GM23338 (cell line): ENCODE measurements at regions not wholly inside any gene's neighbourhood (a gene's known extent, or its start where the extent isn't known, plus 50 kb on each side); places are given as distances from the start of the nearest gene placed in this dataset.
A peak's percentile ranks its signal among the peaks of the same experiment; 100 is the strongest.

Experiments
- ATAC-seq: fragments of 200-7000 bp; cut with Tn5 transposase; 3 replicates; pipeline ENCODE4 v1.9.1; 2020
- DNase-seq: peaks from one replicate; pipeline ENCODE4 v3.0.0-alpha.2; 2015; ENCODE audit warnings: low spot score
- H2AFZ ChIP-seq: fragments of 200-600 bp; sonication (generic); 2 replicates; pipeline ENCODE4 v1.8.0; 2016; ENCODE audit warnings: antibody characterized with exemption, mild to moderate bottlenecking, moderate library complexity
- H3F3A ChIP-seq: fragments of 200-600 bp; sonication (generic); replicated peaks from 2 replicates; pipeline ENCODE4 v1.8.0; 2017; ENCODE audit warnings: antibody characterized with exemption, mixed run types, low read depth
- H3K27ac ChIP-seq: fragments of 200-600 bp; sonication (generic); 2 replicates; pipeline ENCODE4 v1.6.1; 2016; ENCODE audit warnings: low read depth
- H3K27me3 ChIP-seq: fragments of 200-600 bp; sonication (generic); 2 replicates; pipeline ENCODE4 v1.8.0; 2016; ENCODE audit warnings: mild to moderate bottlenecking, mixed run types, moderate library complexity; ENCODE audit not compliant: insufficient read depth
- H3K36me3 ChIP-seq: fragments of 200-600 bp; sonication (generic); 2 replicates; pipeline ENCODE4 v1.8.0; 2016; ENCODE audit warnings: mild to moderate bottlenecking; ENCODE audit not compliant: insufficient read depth
- H3K4me1 ChIP-seq: fragments of 200-600 bp; sonication (generic); 2 replicates; pipeline ENCODE4 v1.8.0; 2016; ENCODE audit warnings: mild to moderate bottlenecking, moderate library complexity; ENCODE audit not compliant: insufficient read depth
- H3K4me2 ChIP-seq: fragments of 200-600 bp; sonication (generic); 2 replicates; pipeline ENCODE4 v1.7.1; 2017; ENCODE audit warnings: mixed run types
- H3K4me3 ChIP-seq: fragments of 200-600 bp; sonication (generic); 2 replicates; pipeline ENCODE4 v1.6.1; 2016; ENCODE audit warnings: mixed run types
- H3K79me2 ChIP-seq: fragments of 200-600 bp; sonication (generic); replicated peaks from 2 replicates; pipeline ENCODE4 v1.8.0; 2017; ENCODE audit warnings: mild to moderate bottlenecking; ENCODE audit not compliant: insufficient read depth
- H3K9me2 ChIP-seq: fragments of 200-600 bp; sonication (generic); 2 replicates; pipeline ENCODE4 v1.8.0; 2017; ENCODE audit not compliant: insufficient read depth
- H4K20me1 ChIP-seq: fragments of 200-600 bp; sonication (generic); replicated peaks from 2 replicates; pipeline ENCODE4 v1.8.0; 2017; ENCODE audit warnings: mild to moderate bottlenecking; ENCODE audit not compliant: insufficient read depth
- H3K27ac Mint-ChIP-seq: 2 replicates; pipeline ENCODE4 v1.8.0; 2020; ENCODE audit warnings: inconsistent platforms, mild to moderate bottlenecking, moderate library complexity, mixed read lengths
- H3K27me3 Mint-ChIP-seq: 3 replicates; pipeline ENCODE4 v1.8.0; 2022; ENCODE audit warnings: low read depth, mild to moderate bottlenecking, moderate library complexity, mixed read lengths, inconsistent platforms; ENCODE audit not compliant: insufficient read depth, poor library complexity
- H3K36me3 Mint-ChIP-seq: 3 replicates; pipeline ENCODE4 v1.8.0; 2021; ENCODE audit warnings: low read depth, mild to moderate bottlenecking, inconsistent platforms, moderate library complexity, mixed read lengths
- H3K4me1 Mint-ChIP-seq: 3 replicates; pipeline ENCODE4 v1.8.0; 2020; ENCODE audit warnings: mild to moderate bottlenecking, inconsistent platforms, mixed read lengths
- H3K4me3 Mint-ChIP-seq: 3 replicates; pipeline ENCODE4 v1.8.0; 2021; ENCODE audit warnings: moderate library complexity, mild to moderate bottlenecking, inconsistent platforms, mixed read lengths
- H3K9me3 Mint-ChIP-seq: 3 replicates; pipeline ENCODE4 v1.8.0; 2020; ENCODE audit warnings: moderate library complexity, mild to moderate bottlenecking, inconsistent platforms, mixed read lengths
- CREB1 ChIP-seq: fragments of 250-450 bp; sonication (Bioruptor Pico); IDR thresholded peaks from 2 replicates; pipeline ENCODE4 v1.5.0; 2020; ENCODE audit warnings: low read depth, mild to moderate bottlenecking, moderate library complexity
- EZH2 ChIP-seq: fragments of 200-600 bp; sonication (generic); IDR thresholded peaks from one replicate; pipeline ENCODE4 v1.8.0; 2017; ENCODE audit warnings: antibody characterized with exemption, mild to moderate bottlenecking, low read depth; ENCODE audit not compliant: unreplicated experiment
- EZH2phosphoT487 ChIP-seq: fragments of 200-600 bp; sonication (generic); IDR thresholded peaks from one replicate; pipeline ENCODE4 v1.8.1; 2018; ENCODE audit warnings: antibody characterized with exemption; ENCODE audit not compliant: unreplicated experiment
- JUNB ChIP-seq: IDR thresholded peaks from one replicate; pipeline ENCODE4 v1.6.1; 2016; ENCODE audit warnings: antibody characterized with exemption; ENCODE audit not compliant: unreplicated experiment
- NANOG ChIP-seq: IDR thresholded peaks from 2 replicates; pipeline ENCODE4 v1.6.1; 2016; ENCODE audit warnings: antibody characterized with exemption, borderline replicate concordance
- POLR2AphosphoS5 ChIP-seq: IDR thresholded peaks from 2 replicates; pipeline ENCODE4 v1.6.1; 2016; ENCODE audit warnings: antibody characterized with exemption, low read depth
- STAT1 ChIP-seq: IDR thresholded peaks from one replicate; pipeline ENCODE4 v1.6.1; 2016; ENCODE audit warnings: antibody characterized with exemption; ENCODE audit not compliant: unreplicated experiment
- ZNF114 ChIP-seq: fragments of 250-450 bp; sonication (Bioruptor Pico); IDR thresholded peaks from 2 replicates; pipeline ENCODE4 v1.5.0; 2020; ENCODE audit warnings: mild to moderate bottlenecking, moderate library complexity
- ZNF331 ChIP-seq: fragments of 250-450 bp; sonication (Bioruptor Pico); IDR thresholded peaks from 2 replicates; pipeline ENCODE4 v1.5.0; 2020; ENCODE audit warnings: low read depth, mild to moderate bottlenecking, moderate library complexity
- TF ChIP-seq, protein P1 (sequence below): IDR thresholded peaks from one replicate; pipeline ENCODE4 v1.6.1; 2018; ENCODE audit warnings: antibody characterized with exemption; ENCODE audit not compliant: unreplicated experiment
- TF ChIP-seq, protein P2 (sequence below), 2 experiments: fragments of 200-600 bp in 1 of 2; sonication (generic) in 1 of 2; conservative IDR thresholded peaks; 2 replicates each; pipeline versions ENCODE4 v1.5.1 to v1.6.1; 2016 to 2017; ENCODE audit warnings: antibody characterized with exemption in 2 of 2, low read depth in 2 of 2, mild to moderate bottlenecking in 2 of 2, moderate library complexity in 1 of 2

DNA sequence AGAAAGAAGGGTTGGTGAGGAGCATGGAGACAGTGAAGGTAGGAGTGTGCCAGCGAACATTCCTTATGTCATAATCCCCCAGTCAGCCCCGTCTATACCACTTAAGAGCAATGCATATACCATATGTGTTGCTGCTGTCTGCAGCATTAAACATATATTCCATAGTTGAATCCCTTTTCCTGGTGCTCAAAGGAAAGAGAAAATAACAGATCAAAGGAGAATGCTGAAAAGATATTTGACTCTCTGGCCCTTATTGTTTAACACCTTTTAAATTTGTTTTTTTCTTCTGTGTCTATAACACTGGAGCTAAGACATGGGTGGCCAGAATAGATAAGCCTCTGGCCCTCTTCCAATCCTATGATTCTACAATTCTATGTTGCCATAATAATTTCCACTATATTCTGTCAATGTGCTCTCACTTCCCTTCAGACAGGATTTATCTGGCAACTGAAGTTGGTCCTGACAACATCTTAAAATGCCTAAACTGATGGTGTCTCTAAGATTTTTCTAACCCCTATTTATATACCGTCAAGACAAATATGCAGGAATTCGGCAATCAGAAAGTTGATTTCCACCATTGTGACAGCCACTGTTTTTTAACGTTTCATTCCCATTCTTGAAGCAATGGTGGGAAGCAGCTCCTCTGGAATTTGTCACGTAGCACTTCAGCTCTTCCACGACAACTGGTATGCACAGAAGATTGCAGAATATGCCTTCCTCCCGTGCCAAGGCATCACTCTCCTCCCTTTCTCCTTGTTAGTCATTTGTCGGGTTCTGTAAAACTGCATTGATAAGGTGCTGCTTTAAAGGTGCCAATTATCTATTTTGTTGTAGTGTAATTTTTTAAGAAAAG, 204.7 kb downstream of the BCAT1 start (continued):
- TF ChIP-seq, protein P1, sequence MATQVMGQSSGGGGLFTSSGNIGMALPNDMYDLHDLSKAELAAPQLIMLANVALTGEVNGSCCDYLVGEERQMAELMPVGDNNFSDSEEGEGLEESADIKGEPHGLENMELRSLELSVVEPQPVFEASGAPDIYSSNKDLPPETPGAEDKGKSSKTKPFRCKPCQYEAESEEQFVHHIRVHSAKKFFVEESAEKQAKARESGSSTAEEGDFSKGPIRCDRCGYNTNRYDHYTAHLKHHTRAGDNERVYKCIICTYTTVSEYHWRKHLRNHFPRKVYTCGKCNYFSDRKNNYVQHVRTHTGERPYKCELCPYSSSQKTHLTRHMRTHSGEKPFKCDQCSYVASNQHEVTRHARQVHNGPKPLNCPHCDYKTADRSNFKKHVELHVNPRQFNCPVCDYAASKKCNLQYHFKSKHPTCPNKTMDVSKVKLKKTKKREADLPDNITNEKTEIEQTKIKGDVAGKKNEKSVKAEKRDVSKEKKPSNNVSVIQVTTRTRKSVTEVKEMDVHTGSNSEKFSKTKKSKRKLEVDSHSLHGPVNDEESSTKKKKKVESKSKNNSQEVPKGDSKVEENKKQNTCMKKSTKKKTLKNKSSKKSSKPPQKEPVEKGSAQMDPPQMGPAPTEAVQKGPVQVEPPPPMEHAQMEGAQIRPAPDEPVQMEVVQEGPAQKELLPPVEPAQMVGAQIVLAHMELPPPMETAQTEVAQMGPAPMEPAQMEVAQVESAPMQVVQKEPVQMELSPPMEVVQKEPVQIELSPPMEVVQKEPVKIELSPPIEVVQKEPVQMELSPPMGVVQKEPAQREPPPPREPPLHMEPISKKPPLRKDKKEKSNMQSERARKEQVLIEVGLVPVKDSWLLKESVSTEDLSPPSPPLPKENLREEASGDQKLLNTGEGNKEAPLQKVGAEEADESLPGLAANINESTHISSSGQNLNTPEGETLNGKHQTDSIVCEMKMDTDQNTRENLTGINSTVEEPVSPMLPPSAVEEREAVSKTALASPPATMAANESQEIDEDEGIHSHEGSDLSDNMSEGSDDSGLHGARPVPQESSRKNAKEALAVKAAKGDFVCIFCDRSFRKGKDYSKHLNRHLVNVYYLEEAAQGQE = no peak
- no peak for TF ChIP-seq EZH2
- TF ChIP-seq, protein P2, sequence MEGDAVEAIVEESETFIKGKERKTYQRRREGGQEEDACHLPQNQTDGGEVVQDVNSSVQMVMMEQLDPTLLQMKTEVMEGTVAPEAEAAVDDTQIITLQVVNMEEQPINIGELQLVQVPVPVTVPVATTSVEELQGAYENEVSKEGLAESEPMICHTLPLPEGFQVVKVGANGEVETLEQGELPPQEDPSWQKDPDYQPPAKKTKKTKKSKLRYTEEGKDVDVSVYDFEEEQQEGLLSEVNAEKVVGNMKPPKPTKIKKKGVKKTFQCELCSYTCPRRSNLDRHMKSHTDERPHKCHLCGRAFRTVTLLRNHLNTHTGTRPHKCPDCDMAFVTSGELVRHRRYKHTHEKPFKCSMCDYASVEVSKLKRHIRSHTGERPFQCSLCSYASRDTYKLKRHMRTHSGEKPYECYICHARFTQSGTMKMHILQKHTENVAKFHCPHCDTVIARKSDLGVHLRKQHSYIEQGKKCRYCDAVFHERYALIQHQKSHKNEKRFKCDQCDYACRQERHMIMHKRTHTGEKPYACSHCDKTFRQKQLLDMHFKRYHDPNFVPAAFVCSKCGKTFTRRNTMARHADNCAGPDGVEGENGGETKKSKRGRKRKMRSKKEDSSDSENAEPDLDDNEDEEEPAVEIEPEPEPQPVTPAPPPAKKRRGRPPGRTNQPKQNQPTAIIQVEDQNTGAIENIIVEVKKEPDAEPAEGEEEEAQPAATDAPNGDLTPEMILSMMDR (conservative IDR thresholded peaks at IDR 0.05; ENCODE audit: low read depth in 2 of 2) = no peak
- TF ChIP-seq EZH2phosphoT487 = no peak
- no peak for TF ChIP-seq JUNB
- no peak for TF ChIP-seq POLR2AphosphoS5
- no peak for TF ChIP-seq CREB1

DNA sequence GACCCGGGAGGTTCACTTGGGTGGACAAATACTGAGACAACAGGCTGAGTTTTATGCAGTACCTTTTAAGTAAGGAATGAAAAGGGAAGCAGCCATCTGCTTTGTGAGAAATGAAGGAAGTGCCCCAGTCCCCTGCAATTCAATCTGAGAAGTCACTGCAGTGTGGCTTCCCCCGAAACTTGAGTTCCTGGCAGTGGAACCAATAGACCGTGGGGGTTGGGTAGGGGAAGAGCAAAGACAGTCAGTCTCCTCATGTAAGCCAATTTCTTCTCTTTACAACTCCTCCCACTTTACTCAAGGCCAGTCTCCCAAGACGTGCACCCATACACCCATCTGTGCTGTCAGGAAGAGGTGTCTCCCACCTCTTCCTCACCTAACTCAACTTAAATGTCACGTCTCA, 206.5 kb downstream of the BCAT1 start:
- Histone ChIP-seq H2AFZ (peak overlapping the region; percentile 61; the same call in 1 of the 2 replicates), H3K4me3 (no peak overlapping the region), H3K27ac (no peak overlapping the region), H3K27me3 (no peaks in the 10 kb centered on the region), H3K36me3 (no peaks in the 10 kb centered on the region), H3K4me2 (no peak overlapping the region), H3K79me2 (no peaks in the 10 kb centered on the region), H3K4me1 (peaks cover 6% of the 10 kb centered on the region; the same call in 1 of the 2 replicates), H3K9me2 (peaks cover 4% of the 10 kb centered on the region; the same call in 1 of the 2 replicates), H4K20me1 (no peaks in the 10 kb centered on the region), H3F3A (no peaks in the 10 kb centered on the region)
- no peak overlapping the region for H3K27ac Mint-ChIP-seq
- peaks cover 3% of the 10 kb centered on the region for H3K27me3 Mint-ChIP-seq
- no peaks in the 10 kb centered on the region for H3K36me3 Mint-ChIP-seq
- DNase-seq (no peak), ATAC-seq (no peak)
- H3K9me3 Mint-ChIP-seq = no peaks in the 10 kb centered on the region
- no peak overlapping the region for H3K4me3 Mint-ChIP-seq
- H3K4me1 Mint-ChIP-seq = peaks cover 30% of the 10 kb centered on the region; the same call in 2 of the 3 replicates
- TF ChIP-seq POLR2AphosphoS5 (no peak), NANOG (no peak), EZH2 (no peak), EZH2phosphoT487 (no peak), ZNF331 (no peak), STAT1 (no peak), JUNB (no peak), ZNF114 (CRISPR knock-in tag) (no peak)
- TF ChIP-seq, protein P2 (conservative IDR thresholded peaks at IDR 0.05; ENCODE audit: low read depth in 2 of 2) = no peak
- TF ChIP-seq, protein P1 = no peak
